ENCODE measurements at regions not wholly inside any gene's neighbourhood (a gene's known extent, or its start where the extent isn't known, plus 50 kb on each side); places are given as distances from the start of the nearest gene placed in this dataset.
A peak's percentile ranks its signal among the peaks of the same experiment; 100 is the strongest.

- no peak overlapping the region for H3K4me3 ChIP-seq (ENCODE audit: control insufficient read depth, low read depth, low read length)
- no peak for DNase-seq (ENCODE audit: low read depth)
- TF ChIP-seq CTCF (conservative IDR thresholded peaks at IDR 0.05; ENCODE audit: control insufficient read depth, insufficient read depth, low read depth, low read length), result no peak
Measured at GRCh38 chr13:65307056-65307455, 1923.1 kb downstream of the PCDH9 start.

- TF ChIP-seq CTCF (conservative IDR thresholded peaks at IDR 0.05; ENCODE audit: control insufficient read depth, insufficient read depth, low read depth, low read length), result no peak
- DNase-seq (ENCODE audit: low read depth), result no peak
- no peak overlapping the region for H3K4me3 ChIP-seq (ENCODE audit: control insufficient read depth, low read depth, low read length)
Measured at GRCh38 chr13:65302691-65303090, 1927.4 kb downstream of the PCDH9 start.

GRCh38 chr13:65301506-65301905 is 1928.6 kb downstream of the PCDH9 start:
- TF ChIP-seq CTCF (conservative IDR thresholded peaks at IDR 0.05; ENCODE audit: control insufficient read depth, insufficient read depth, low read depth, low read length), result no peak
- no peak overlapping the region for H3K4me3 ChIP-seq (ENCODE audit: control insufficient read depth, low read depth, low read length)
- no peak for DNase-seq (ENCODE audit: low read depth)

GRCh38 chr13:65300220-65300619 is 1929.9 kb downstream of the PCDH9 start:
- TF ChIP-seq CTCF (conservative IDR thresholded peaks at IDR 0.05; ENCODE audit: control insufficient read depth, insufficient read depth, low read depth, low read length), result no peak
- no peak overlapping the region for H3K4me3 ChIP-seq (ENCODE audit: control insufficient read depth, low read depth, low read length)
- DNase-seq (ENCODE audit: low read depth), result no peak

- TF ChIP-seq CTCF (conservative IDR thresholded peaks at IDR 0.05; ENCODE audit: control insufficient read depth, insufficient read depth, low read depth, low read length), result no peak
- H3K4me3 ChIP-seq (ENCODE audit: control insufficient read depth, low read depth, low read length), result no peak overlapping the region
- DNase-seq (ENCODE audit: low read depth), result no peak
Measured at GRCh38 chr13:65293530-65294198, 1936.5 kb downstream of the PCDH9 start.

GRCh38 chr13:65292488-65292901 is 1937.6 kb downstream of the PCDH9 start:
- DNase-seq (ENCODE audit: low read depth), result peak; percentile 3
- H3K4me3 ChIP-seq (ENCODE audit: control insufficient read depth, low read depth, low read length), result no peak overlapping the region
- no peak for TF ChIP-seq CTCF (conservative IDR thresholded peaks at IDR 0.05; ENCODE audit: control insufficient read depth, insufficient read depth, low read depth, low read length)

- H3K4me3 ChIP-seq (ENCODE audit: control insufficient read depth, low read depth, low read length), result no peak overlapping the region
- no peak for DNase-seq (ENCODE audit: low read depth)
- TF ChIP-seq CTCF (conservative IDR thresholded peaks at IDR 0.05; ENCODE audit: control insufficient read depth, insufficient read depth, low read depth, low read length), result no peak
Measured at GRCh38 chr13:65287405-65287804, 1942.7 kb downstream of the PCDH9 start.

Measured in fibroblast of mammary gland (primary cell).